Fibroblast of gingiva (primary cell): ENCODE measurements at regions not wholly inside any gene's neighbourhood (a gene's known extent, or its start where the extent isn't known, plus 50 kb on each side); places are given as distances from the start of the nearest gene placed in this dataset.

Experiments used
- DNase-seq: peaks from one replicate; pipeline ENCODE4 v3.0.0-alpha.2; 2011; ENCODE audit warnings: low read depth

GRCh38 chr2:70397186-70397585, 95.3 kb upstream of the FAM136A start:
- DNase-seq: no peak

GRCh38 chr2:70396612-70397011, 94.7 kb upstream of the FAM136A start:
- DNase-seq: peak; percentile 4

GRCh38 chr2:70393881-70394280, 92.0 kb upstream of the FAM136A start:
- no peak for DNase-seq

GRCh38 chr2:70391988-70392387, 90.1 kb upstream of the FAM136A start:
- DNase-seq: no peak

- DNase-seq: no peak
Measured at GRCh38 chr2:70391259-70391658, 89.4 kb upstream of the FAM136A start.

GRCh38 chr2:70388813-70389212, 86.9 kb upstream of the FAM136A start:
- DNase-seq: no peak

GRCh38 chr2:70388128-70388527, 86.3 kb upstream of the FAM136A start:
- no peak for DNase-seq

GRCh38 chr2:70385966-70386595, 84.2 kb upstream of the FAM136A start:
- DNase-seq: no peak

- no peak for DNase-seq
Measured at GRCh38 chr2:70385204-70385603, 83.3 kb upstream of the FAM136A start.

- DNase-seq: no peak
Measured at GRCh38 chr2:70381821-70382220, 80.0 kb upstream of the FAM136A start.

- no peak for DNase-seq
Measured at GRCh38 chr2:70381235-70381634, 79.4 kb upstream of the FAM136A start.

GRCh38 chr2:70380621-70381020, 78.8 kb upstream of the FAM136A start:
- DNase-seq: no peak

- no peak for DNase-seq
Measured at GRCh38 chr2:70374616-70375015, 72.7 kb upstream of the FAM136A start.

- DNase-seq: no peak
Measured at GRCh38 chr2:70371753-70372152, 69.9 kb upstream of the FAM136A start.

- DNase-seq: no peak
Measured at GRCh38 chr2:70369082-70369481, 67.2 kb upstream of the FAM136A start.

GRCh38 chr2:70368545-70368944, 66.7 kb upstream of the FAM136A start:
- no peak for DNase-seq

GRCh38 chr2:70367722-70368323, 66.0 kb upstream of the FAM136A start:
- no peak for DNase-seq

- DNase-seq: no peak
Measured at GRCh38 chr2:70362661-70363060, 60.8 kb upstream of the FAM136A start.

GRCh38 chr2:70360661-70361270, 58.9 kb upstream of the FAM136A start:
- DNase-seq: no peak

- DNase-seq: no peak
Measured at GRCh38 chr2:70357684-70358071, 55.8 kb upstream of the FAM136A start.

- DNase-seq: no peak
Measured at GRCh38 chr2:70356941-70357683, 55.2 kb upstream of the FAM136A start.

- DNase-seq: no peak
Measured at GRCh38 chr2:70354264-70354949, 52.5 kb upstream of the FAM136A start.
